ENCODE measurements at regions not wholly inside any gene's neighbourhood (a gene's known extent, or its start where the extent isn't known, plus 50 kb on each side); places are given as distances from the start of the nearest gene placed in this dataset.

DNA sequence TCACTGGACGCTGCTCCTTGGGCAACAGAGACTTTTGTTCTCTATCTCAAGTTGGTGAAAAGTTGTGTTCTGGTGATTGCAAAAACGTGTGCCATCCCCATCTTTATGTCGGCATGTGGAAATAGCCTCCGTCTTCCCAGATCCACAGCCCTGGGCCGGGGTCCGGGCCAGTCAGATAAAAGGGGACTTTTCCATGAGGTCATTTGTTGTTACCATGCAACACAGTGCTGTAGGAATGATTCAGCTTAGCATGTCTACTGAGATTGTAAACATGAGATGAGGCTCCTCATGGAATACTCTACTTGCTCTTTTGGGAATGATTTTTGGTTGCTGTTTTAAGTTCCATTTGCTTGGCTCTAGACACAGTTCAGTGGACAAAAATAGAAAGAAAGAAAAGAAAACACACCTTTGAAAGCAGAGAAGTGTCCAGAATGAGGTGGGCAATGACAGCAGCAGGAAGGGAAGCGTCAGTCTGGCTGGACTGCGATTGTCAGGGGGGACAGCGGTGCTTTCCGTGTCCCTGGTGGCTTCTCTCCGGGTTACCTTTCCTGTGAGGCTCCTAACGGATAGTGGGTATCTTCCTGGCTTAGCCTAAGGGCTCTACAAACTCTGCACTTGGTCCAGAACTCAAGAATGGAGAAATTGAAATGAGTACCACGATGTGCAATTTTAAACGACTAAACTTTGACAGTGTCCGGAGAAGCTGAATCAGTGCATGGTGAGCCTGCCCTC is 91.6 kb downstream of the TEX29 start:
- TF ChIP-seq, protein P1, sequence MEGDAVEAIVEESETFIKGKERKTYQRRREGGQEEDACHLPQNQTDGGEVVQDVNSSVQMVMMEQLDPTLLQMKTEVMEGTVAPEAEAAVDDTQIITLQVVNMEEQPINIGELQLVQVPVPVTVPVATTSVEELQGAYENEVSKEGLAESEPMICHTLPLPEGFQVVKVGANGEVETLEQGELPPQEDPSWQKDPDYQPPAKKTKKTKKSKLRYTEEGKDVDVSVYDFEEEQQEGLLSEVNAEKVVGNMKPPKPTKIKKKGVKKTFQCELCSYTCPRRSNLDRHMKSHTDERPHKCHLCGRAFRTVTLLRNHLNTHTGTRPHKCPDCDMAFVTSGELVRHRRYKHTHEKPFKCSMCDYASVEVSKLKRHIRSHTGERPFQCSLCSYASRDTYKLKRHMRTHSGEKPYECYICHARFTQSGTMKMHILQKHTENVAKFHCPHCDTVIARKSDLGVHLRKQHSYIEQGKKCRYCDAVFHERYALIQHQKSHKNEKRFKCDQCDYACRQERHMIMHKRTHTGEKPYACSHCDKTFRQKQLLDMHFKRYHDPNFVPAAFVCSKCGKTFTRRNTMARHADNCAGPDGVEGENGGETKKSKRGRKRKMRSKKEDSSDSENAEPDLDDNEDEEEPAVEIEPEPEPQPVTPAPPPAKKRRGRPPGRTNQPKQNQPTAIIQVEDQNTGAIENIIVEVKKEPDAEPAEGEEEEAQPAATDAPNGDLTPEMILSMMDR (IDR thresholded peaks at IDR 0.05), result no peak
- TF ChIP-seq, protein P2, sequence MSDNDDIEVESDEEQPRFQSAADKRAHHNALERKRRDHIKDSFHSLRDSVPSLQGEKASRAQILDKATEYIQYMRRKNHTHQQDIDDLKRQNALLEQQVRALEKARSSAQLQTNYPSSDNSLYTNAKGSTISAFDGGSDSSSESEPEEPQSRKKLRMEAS (CRISPR knock-in tag; IDR thresholded peaks at IDR 0.05), result no peak
- TF ChIP-seq GABPB1 (CRISPR knock-in tag; IDR thresholded peaks at IDR 0.05), result no peak
- no peak for TF ChIP-seq TCF7 (CRISPR knock-in tag; IDR thresholded peaks at IDR 0.05; ENCODE audit: low read depth)
- TF ChIP-seq, protein P3, sequence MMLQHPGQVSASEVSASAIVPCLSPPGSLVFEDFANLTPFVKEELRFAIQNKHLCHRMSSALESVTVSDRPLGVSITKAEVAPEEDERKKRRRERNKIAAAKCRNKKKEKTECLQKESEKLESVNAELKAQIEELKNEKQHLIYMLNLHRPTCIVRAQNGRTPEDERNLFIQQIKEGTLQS (CRISPR knock-in tag; conservative IDR thresholded peaks at IDR 0.05), result no peak
- TF ChIP-seq FOXJ3 (CRISPR knock-in tag; IDR thresholded peaks at IDR 0.05; ENCODE audit: borderline replicate concordance), result no peak
- TF ChIP-seq NR2C2 (CRISPR knock-in tag; IDR thresholded peaks at IDR 0.05), result no peak
- TF ChIP-seq, protein P4, sequence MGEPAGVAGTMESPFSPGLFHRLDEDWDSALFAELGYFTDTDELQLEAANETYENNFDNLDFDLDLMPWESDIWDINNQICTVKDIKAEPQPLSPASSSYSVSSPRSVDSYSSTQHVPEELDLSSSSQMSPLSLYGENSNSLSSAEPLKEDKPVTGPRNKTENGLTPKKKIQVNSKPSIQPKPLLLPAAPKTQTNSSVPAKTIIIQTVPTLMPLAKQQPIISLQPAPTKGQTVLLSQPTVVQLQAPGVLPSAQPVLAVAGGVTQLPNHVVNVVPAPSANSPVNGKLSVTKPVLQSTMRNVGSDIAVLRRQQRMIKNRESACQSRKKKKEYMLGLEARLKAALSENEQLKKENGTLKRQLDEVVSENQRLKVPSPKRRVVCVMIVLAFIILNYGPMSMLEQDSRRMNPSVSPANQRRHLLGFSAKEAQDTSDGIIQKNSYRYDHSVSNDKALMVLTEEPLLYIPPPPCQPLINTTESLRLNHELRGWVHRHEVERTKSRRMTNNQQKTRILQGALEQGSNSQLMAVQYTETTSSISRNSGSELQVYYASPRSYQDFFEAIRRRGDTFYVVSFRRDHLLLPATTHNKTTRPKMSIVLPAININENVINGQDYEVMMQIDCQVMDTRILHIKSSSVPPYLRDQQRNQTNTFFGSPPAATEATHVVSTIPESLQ (CRISPR knock-in tag; IDR thresholded peaks at IDR 0.05), result no peak
- TF ChIP-seq, protein P5, sequence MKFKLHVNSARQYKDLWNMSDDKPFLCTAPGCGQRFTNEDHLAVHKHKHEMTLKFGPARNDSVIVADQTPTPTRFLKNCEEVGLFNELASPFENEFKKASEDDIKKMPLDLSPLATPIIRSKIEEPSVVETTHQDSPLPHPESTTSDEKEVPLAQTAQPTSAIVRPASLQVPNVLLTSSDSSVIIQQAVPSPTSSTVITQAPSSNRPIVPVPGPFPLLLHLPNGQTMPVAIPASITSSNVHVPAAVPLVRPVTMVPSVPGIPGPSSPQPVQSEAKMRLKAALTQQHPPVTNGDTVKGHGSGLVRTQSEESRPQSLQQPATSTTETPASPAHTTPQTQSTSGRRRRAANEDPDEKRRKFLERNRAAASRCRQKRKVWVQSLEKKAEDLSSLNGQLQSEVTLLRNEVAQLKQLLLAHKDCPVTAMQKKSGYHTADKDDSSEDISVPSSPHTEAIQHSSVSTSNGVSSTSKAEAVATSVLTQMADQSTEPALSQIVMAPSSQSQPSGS (CRISPR knock-in tag; IDR thresholded peaks at IDR 0.05; ENCODE audit: borderline replicate concordance, low read depth), result no peak
- TF ChIP-seq NFYB (CRISPR knock-in tag; conservative IDR thresholded peaks at IDR 0.05; ENCODE audit: low read depth), result no peak
- TF ChIP-seq, protein P6, sequence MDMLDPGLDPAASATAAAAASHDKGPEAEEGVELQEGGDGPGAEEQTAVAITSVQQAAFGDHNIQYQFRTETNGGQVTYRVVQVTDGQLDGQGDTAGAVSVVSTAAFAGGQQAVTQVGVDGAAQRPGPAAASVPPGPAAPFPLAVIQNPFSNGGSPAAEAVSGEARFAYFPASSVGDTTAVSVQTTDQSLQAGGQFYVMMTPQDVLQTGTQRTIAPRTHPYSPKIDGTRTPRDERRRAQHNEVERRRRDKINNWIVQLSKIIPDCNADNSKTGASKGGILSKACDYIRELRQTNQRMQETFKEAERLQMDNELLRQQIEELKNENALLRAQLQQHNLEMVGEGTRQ (CRISPR knock-in tag; IDR thresholded peaks at IDR 0.05), result no peak
- no peak for TF ChIP-seq JUN (CRISPR knock-in tag; IDR thresholded peaks at IDR 0.05)
- TF ChIP-seq NFE2L1 (CRISPR knock-in tag; IDR thresholded peaks at IDR 0.05), result no peak

Data from WTC11 (cell line).